ENCODE measurements at regions not wholly inside any gene's neighbourhood (a gene's known extent, or its start where the extent isn't known, plus 50 kb on each side); places are given as distances from the start of the nearest gene placed in this dataset.

DNA sequence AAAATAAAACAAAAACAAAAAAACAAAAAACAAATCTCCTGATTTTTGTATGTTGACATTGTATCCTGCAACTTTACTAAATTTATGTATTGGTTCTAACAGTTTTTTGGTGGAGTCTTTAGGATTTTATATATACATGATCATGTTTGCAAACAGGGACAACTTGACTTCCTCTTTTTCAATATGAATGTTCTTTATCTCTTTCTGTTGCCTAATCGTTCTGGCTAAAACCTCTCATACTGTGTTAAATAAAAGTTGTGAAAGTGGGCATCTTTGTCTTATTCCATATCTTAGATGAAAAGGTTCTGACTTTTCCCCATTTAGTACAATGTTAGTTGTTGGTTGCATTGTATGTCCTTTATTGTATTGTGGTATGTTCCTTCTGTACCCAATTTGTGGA lies 261.7 kb upstream of the NOX3 start (continued):
- TF ChIP-seq ARNTL (CRISPR knock-in tag; IDR thresholded peaks at IDR 0.05; ENCODE audit: borderline replicate concordance, low read depth) (no peak), TCF4 (CRISPR knock-in tag; IDR thresholded peaks at IDR 0.05; ENCODE audit: borderline replicate concordance) (no peak)

- TF ChIP-seq BACH2 (CRISPR knock-in tag; IDR thresholded peaks at IDR 0.05; ENCODE audit: borderline replicate concordance) (no peak), PATZ1 (CRISPR knock-in tag; IDR thresholded peaks at IDR 0.05; ENCODE audit: borderline replicate concordance) (no peak), ZNF8 (CRISPR knock-in tag; IDR thresholded peaks at IDR 0.05) (no peak), PPARA (CRISPR knock-in tag; IDR thresholded peaks at IDR 0.05; ENCODE audit: borderline replicate concordance) (no peak), GLIS3 (CRISPR knock-in tag; IDR thresholded peaks at IDR 0.05) (no peak), RARB (CRISPR knock-in tag; IDR thresholded peaks at IDR 0.05) (no peak), ESRRG (CRISPR knock-in tag; IDR thresholded peaks at IDR 0.05) (no peak), SNAI2 (CRISPR knock-in tag; IDR thresholded peaks at IDR 0.05) (no peak), CSDC2 (CRISPR knock-in tag; IDR thresholded peaks at IDR 0.05) (no peak), TCF4 (CRISPR knock-in tag; IDR thresholded peaks at IDR 0.05; ENCODE audit: borderline replicate concordance) (no peak), ZC3H10 (CRISPR knock-in tag; IDR thresholded peaks at IDR 0.05) (no peak)
- TF ChIP-seq, protein P1, sequence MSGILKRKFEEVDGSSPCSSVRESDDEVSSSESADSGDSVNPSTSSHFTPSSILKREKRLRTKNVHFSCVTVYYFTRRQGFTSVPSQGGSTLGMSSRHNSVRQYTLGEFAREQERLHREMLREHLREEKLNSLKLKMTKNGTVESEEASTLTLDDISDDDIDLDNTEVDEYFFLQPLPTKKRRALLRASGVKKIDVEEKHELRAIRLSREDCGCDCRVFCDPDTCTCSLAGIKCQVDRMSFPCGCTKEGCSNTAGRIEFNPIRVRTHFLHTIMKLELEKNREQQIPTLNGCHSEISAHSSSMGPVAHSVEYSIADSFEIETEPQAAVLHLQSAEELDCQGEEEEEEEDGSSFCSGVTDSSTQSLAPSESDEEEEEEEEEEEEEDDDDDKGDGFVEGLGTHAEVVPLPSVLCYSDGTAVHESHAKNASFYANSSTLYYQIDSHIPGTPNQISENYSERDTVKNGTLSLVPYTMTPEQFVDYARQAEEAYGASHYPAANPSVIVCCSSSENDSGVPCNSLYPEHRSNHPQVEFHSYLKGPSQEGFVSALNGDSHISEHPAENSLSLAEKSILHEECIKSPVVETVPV (CRISPR knock-in tag; IDR thresholded peaks at IDR 0.05), result no peak
- TF ChIP-seq, protein P2, sequence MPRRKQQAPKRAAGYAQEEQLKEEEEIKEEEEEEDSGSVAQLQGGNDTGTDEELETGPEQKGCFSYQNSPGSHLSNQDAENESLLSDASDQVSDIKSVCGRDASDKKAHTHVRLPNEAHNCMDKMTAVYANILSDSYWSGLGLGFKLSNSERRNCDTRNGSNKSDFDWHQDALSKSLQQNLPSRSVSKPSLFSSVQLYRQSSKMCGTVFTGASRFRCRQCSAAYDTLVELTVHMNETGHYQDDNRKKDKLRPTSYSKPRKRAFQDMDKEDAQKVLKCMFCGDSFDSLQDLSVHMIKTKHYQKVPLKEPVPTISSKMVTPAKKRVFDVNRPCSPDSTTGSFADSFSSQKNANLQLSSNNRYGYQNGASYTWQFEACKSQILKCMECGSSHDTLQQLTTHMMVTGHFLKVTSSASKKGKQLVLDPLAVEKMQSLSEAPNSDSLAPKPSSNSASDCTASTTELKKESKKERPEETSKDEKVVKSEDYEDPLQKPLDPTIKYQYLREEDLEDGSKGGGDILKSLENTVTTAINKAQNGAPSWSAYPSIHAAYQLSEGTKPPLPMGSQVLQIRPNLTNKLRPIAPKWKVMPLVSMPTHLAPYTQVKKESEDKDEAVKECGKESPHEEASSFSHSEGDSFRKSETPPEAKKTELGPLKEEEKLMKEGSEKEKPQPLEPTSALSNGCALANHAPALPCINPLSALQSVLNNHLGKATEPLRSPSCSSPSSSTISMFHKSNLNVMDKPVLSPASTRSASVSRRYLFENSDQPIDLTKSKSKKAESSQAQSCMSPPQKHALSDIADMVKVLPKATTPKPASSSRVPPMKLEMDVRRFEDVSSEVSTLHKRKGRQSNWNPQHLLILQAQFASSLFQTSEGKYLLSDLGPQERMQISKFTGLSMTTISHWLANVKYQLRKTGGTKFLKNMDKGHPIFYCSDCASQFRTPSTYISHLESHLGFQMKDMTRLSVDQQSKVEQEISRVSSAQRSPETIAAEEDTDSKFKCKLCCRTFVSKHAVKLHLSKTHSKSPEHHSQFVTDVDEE (CRISPR knock-in tag; IDR thresholded peaks at IDR 0.05), result no peak
Measured at GRCh38 chr6:155710704-155711103, 255.1 kb upstream of the NOX3 start.

DNA sequence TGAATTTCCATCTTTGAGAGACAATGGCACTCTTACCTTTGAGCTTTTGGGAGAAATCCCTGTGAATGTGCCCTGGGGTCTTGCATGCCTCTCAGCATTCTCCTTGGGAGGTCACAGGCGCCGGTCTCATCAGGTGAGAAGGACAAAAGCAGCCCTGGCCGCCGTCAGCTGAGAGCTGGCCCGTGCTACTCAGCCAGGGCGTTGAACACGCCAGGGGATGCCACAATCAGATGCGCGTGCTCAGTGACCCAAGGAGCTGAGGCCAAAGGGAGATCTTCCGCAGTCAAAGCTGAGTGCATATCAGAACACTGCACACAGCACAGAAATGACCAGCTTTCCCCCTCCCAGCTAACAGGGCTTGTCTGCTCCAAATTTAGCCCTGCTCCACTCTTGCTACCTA lies 253.6 kb upstream of the NOX3 start:
- ATAC-seq, result no peak
- TF ChIP-seq PATZ1 (CRISPR knock-in tag; IDR thresholded peaks at IDR 0.05; ENCODE audit: borderline replicate concordance), result no peak
- TF ChIP-seq CSDC2 (CRISPR knock-in tag; IDR thresholded peaks at IDR 0.05), result no peak
- TF ChIP-seq, protein P3, sequence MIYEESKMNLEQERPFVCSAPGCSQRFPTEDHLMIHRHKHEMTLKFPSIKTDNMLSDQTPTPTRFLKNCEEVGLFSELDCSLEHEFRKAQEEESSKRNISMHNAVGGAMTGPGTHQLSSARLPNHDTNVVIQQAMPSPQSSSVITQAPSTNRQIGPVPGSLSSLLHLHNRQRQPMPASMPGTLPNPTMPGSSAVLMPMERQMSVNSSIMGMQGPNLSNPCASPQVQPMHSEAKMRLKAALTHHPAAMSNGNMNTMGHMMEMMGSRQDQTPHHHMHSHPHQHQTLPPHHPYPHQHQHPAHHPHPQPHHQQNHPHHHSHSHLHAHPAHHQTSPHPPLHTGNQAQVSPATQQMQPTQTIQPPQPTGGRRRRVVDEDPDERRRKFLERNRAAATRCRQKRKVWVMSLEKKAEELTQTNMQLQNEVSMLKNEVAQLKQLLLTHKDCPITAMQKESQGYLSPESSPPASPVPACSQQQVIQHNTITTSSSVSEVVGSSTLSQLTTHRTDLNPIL (CRISPR knock-in tag; IDR thresholded peaks at IDR 0.05; ENCODE audit: low read depth), result no peak
- TF ChIP-seq ZNF8 (CRISPR knock-in tag; IDR thresholded peaks at IDR 0.05), result no peak
- TF ChIP-seq ZFP3 (CRISPR knock-in tag; IDR thresholded peaks at IDR 0.05), result no peak
- TF ChIP-seq TCF4 (CRISPR knock-in tag; IDR thresholded peaks at IDR 0.05; ENCODE audit: borderline replicate concordance), result no peak
- no peak for TF ChIP-seq ZFP30 (CRISPR knock-in tag; IDR thresholded peaks at IDR 0.05)
- TF ChIP-seq ZC3H10 (CRISPR knock-in tag; IDR thresholded peaks at IDR 0.05), result no peak
- TF ChIP-seq RARB (CRISPR knock-in tag; IDR thresholded peaks at IDR 0.05), result no peak
- TF ChIP-seq, protein P2 (CRISPR knock-in tag; IDR thresholded peaks at IDR 0.05), result no peak
- TF ChIP-seq PPARA (CRISPR knock-in tag; IDR thresholded peaks at IDR 0.05; ENCODE audit: borderline replicate concordance), result no peak
- no peak for TF ChIP-seq SNAI2 (CRISPR knock-in tag; IDR thresholded peaks at IDR 0.05)
- TF ChIP-seq ZNF565 (CRISPR knock-in tag; conservative IDR thresholded peaks at IDR 0.05; ENCODE audit: low read depth), result no peak
- TF ChIP-seq ARNTL (CRISPR knock-in tag; IDR thresholded peaks at IDR 0.05; ENCODE audit: borderline replicate concordance, low read depth), result no peak
- no peak for TF ChIP-seq OSR1 (CRISPR knock-in tag; IDR thresholded peaks at IDR 0.05)
- no peak for TF ChIP-seq BACH2 (CRISPR knock-in tag; IDR thresholded peaks at IDR 0.05; ENCODE audit: borderline replicate concordance)
- no peak for TF ChIP-seq ISL1 (CRISPR knock-in tag; IDR thresholded peaks at IDR 0.05)
- no peak for TF ChIP-seq GLIS3 (CRISPR knock-in tag; IDR thresholded peaks at IDR 0.05)
- no peak for TF ChIP-seq ESRRG (CRISPR knock-in tag; IDR thresholded peaks at IDR 0.05)
- no peak for TF ChIP-seq ZNF70 (CRISPR knock-in tag; IDR thresholded peaks at IDR 0.05)

More at GRCh38 chr6:155710704-155711103, 255.1 kb upstream of the NOX3 start:
- ATAC-seq, result no peak
